Suprapubic skin (tissue), 4 donors: ENCODE measurements at regions not wholly inside any gene's neighbourhood (a gene's known extent, or its start where the extent isn't known, plus 50 kb on each side); places are given as distances from the start of the nearest gene placed in this dataset.
"Not testable (repeated sequence)": the region's sequence is repeated elsewhere in the genome, so short reads cannot be mapped to it uniquely, and the experiment has no call there.

ENCODE experiments used
- DNase-seq, 2 donors: peaks; one replicate each; pipeline ENCODE4 v3.0.0-alpha.2; 2019; ENCODE audit warnings: low spot score in 2 of 2
- H3K27ac ChIP-seq: fragments of 200-600 bp; sonication (generic); one replicate; pipeline ENCODE4 v1.5.1; 2019
- H3K27me3 ChIP-seq: fragments of 200-600 bp; sonication (generic); one replicate; pipeline ENCODE4 v1.5.1; 2019
- H3K36me3 ChIP-seq: fragments of 200-600 bp; sonication (generic); one replicate; pipeline ENCODE4 v1.5.1; 2019
- H3K4me1 ChIP-seq: fragments of 200-600 bp; sonication (generic); one replicate; pipeline ENCODE4 v1.5.1; 2019
- H3K4me3 ChIP-seq: fragments of 200-600 bp; sonication (generic); one replicate; pipeline ENCODE4 v1.5.1; 2019; ENCODE audit warnings: mild to moderate bottlenecking
- H3K9me3 ChIP-seq: fragments of 200-600 bp; sonication (generic); one replicate; pipeline ENCODE4 v1.5.1; 2019
- EP300 ChIP-seq: sonication (generic); formaldehyde crosslinking; IDR thresholded peaks from one replicate; pipeline ENCODE4 v1.6.1; 2017; ENCODE audit warnings: antibody characterized with exemption
- POLR2A ChIP-seq, 2 donors: fragments of 450-650 bp; IDR thresholded peaks; one replicate each; pipeline ENCODE4 v1.6.1; 2017; ENCODE audit warnings: antibody characterized with exemption in 2 of 2, mild to moderate bottlenecking in 2 of 2, moderate library complexity in 2 of 2
- POLR2AphosphoS5 ChIP-seq, 3 donors: sonication (generic); formaldehyde crosslinking; IDR thresholded peaks; one replicate each; pipeline ENCODE4 v1.6.1; 2017; ENCODE audit warnings: antibody characterized with exemption in 3 of 3
- WGBS: methylation state at CpG from one replicate; pipeline ENCODE4 v1.1.5; 2018; 5-methylcytosine and 5-hydroxymethylcytosine counted together
- TF ChIP-seq, protein P1 (sequence below), 2 donors: fragments of 200-600 bp in 1 of 2; fragments of 450-650 bp in 1 of 2; sonication (generic) in 1 of 2; IDR thresholded peaks; one replicate each; pipeline ENCODE4 v1.5.1; 2016 to 2019; ENCODE audit warnings: antibody characterized with exemption in 2 of 2, mild to moderate bottlenecking in 1 of 2, moderate library complexity in 1 of 2

DNA sequence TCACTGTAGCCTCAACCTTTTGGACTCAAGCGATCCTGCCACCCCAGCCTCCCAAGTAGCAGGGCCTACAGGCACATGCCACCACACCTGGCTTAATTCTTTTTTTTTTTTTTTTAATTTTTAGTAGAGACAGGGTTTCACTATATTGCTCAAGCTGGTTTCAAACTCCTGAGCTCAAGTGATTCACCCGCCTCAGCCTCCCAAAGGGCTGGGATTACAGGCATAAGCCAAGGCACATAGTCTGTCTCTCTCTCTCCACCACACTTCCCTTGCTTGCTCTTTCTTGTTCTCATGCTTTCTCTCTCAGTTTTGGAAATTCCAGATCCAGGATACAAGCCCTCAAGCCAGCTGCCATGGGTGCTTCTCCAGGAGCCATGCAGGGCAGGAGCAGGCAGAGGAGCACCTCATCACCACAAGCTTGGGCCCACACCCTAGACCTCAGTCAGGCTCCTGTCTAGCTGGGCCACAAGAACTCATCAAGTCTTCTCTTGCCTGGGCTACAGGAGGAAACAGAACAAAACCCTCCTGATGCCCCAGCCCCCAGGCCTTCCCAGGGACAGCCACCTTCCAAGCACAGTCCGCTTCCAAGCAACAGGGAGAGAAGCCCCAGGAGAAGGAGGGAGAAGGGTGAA lies 145.3 kb upstream of the LPP start:
- Histone ChIP-seq H3K9me3 (no peaks in the 10 kb centered on the region), H3K36me3 (no peaks in the 10 kb centered on the region), H3K4me3 (no peak overlapping the region), H3K27ac (no peak overlapping the region), H3K4me1 (peaks cover 6% of the 10 kb centered on the region), H3K27me3 (no peaks in the 10 kb centered on the region)
- TF ChIP-seq EP300 (no peak), POLR2AphosphoS5 (IDR thresholded peaks at IDR 0.05) (no peak), POLR2A (IDR thresholded peaks at IDR 0.05) (no peak)
- TF ChIP-seq, protein P1, sequence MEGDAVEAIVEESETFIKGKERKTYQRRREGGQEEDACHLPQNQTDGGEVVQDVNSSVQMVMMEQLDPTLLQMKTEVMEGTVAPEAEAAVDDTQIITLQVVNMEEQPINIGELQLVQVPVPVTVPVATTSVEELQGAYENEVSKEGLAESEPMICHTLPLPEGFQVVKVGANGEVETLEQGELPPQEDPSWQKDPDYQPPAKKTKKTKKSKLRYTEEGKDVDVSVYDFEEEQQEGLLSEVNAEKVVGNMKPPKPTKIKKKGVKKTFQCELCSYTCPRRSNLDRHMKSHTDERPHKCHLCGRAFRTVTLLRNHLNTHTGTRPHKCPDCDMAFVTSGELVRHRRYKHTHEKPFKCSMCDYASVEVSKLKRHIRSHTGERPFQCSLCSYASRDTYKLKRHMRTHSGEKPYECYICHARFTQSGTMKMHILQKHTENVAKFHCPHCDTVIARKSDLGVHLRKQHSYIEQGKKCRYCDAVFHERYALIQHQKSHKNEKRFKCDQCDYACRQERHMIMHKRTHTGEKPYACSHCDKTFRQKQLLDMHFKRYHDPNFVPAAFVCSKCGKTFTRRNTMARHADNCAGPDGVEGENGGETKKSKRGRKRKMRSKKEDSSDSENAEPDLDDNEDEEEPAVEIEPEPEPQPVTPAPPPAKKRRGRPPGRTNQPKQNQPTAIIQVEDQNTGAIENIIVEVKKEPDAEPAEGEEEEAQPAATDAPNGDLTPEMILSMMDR (IDR thresholded peaks at IDR 0.05), result no peak
- DNase-seq, result no peak
- WGBS, result 92% methylated on average over 3 of the region's 3 CpGs

DNA sequence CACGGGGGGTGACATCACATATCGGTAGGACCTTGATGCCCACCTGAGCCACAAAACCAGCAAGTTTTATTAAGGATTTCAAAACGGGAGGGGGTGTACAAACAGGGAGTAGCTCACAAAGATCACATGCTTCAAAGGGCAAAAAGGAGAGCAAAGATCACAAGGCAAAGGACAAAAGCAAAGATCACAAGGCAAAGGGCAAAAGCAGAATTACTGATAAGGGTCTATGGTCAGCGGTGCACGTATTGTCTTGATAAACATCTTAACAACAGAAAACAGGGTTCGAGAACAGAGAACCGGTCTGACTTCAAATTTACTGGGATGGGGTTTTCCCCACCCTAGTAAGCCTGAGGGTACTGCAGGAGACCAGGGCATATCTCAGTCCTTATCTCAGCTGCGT lies 143.5 kb upstream of the LPP start:
- Histone ChIP-seq H3K27ac (no peak overlapping the region), H3K4me1 (no peaks in the 10 kb centered on the region), H3K36me3 (no peaks in the 10 kb centered on the region), H3K4me3 (no peak overlapping the region), H3K27me3 (no peaks in the 10 kb centered on the region), H3K9me3 (no peaks in the 10 kb centered on the region)
- TF ChIP-seq EP300 (no peak), POLR2AphosphoS5 (IDR thresholded peaks at IDR 0.05) (no peak), POLR2A (IDR thresholded peaks at IDR 0.05) (no peak)
- TF ChIP-seq, protein P1 (IDR thresholded peaks at IDR 0.05), result no peak
- WGBS, result 84% methylated on average over 8 of the region's 8 CpGs
- no peak for DNase-seq

DNA sequence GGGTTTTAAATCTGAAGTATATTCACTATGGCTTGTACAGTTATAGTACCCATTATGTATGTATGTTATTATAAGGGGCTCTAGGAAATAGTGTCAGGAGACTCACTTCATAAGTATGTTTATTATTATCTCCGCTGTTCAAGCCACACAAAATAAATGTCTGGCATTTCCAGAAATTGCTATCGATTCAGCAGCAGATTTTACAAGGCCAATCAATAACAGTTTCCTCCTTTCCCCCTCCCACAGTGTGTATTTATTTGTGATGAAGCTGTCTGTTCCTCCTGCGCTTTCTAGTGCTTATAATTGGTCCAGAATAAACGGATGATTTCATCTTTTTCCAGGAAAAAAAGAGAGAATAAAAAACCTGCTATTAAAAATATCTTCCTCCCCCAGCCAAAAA lies 134.2 kb upstream of the LPP start:
- Histone ChIP-seq H3K27ac (no peak overlapping the region), H3K4me1 (no peaks in the 10 kb centered on the region), H3K4me3 (no peak overlapping the region), H3K27me3 (no peaks in the 10 kb centered on the region), H3K36me3 (no peaks in the 10 kb centered on the region), H3K9me3 (no peaks in the 10 kb centered on the region)
- TF ChIP-seq, protein P1 (IDR thresholded peaks at IDR 0.05), result no peak
- TF ChIP-seq EP300 (no peak), POLR2AphosphoS5 (IDR thresholded peaks at IDR 0.05) (no peak), POLR2A (IDR thresholded peaks at IDR 0.05) (no peak)
- DNase-seq, result no peak
- WGBS, result 81% methylated on average over 4 of the region's 4 CpGs

DNA sequence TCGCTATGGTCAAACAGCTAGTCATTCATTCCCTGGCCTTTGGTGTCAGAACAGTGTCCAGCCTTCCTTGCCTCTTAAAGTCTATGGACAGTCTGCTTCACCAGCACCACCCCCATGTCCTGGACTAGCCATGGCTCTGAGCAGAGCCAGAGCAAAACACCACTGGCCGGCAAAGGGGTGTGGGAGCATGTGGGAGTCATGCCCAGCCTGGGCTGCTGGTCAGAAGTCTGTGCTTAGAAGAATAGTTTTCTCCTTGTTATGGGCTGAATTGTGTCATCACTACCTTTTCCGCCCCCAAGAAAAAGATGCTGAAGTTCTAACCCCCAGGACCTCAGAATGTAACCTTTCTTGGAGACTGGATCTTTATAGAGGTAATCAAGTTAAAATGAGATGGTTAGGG lies 132.9 kb upstream of the LPP start:
- Histone ChIP-seq H3K4me1 (no peaks in the 10 kb centered on the region), H3K4me3 (no peak overlapping the region), H3K36me3 (no peaks in the 10 kb centered on the region), H3K27ac (no peak overlapping the region), H3K9me3 (no peaks in the 10 kb centered on the region), H3K27me3 (no peaks in the 10 kb centered on the region)
- no peak for DNase-seq
- 87% methylated on average over 3 of the region's 3 CpGs for WGBS
- TF ChIP-seq, protein P1 (IDR thresholded peaks at IDR 0.05), result no peak
- TF ChIP-seq EP300 (no peak), POLR2AphosphoS5 (IDR thresholded peaks at IDR 0.05) (no peak), POLR2A (IDR thresholded peaks at IDR 0.05) (no peak)

DNA sequence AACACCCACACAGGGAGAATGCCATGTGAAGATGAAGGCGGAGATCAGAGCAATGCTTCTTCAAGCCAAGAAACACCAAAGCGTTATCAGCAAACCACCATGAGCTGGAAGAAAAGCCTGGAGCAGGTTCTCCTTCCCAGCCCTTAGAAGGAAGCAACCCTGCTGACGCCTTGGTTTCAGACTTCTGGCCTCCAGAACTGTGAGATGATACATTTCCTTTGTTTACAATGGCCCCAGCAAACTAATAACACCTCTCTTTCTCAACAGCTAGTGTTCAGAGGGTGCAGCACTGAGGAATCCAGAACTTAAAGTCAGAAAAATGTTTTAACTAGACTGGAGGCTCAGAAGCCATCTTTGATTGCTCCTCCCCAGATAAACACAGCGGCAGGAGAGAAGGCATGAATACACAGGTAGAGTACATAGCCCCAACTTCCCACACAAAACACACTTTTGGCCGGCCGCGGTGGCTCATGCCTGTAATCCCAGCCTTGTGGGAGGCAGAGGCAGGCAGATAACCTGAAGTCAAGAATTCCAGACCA lies 132.4 kb upstream of the LPP start:
- no peaks in the 10 kb centered on the region for H3K9me3 ChIP-seq
- H3K27ac ChIP-seq, result no peak overlapping the region
- WGBS, result 70% methylated on average over 7 of the region's 7 CpGs
- no peak for DNase-seq
- H3K4me1 ChIP-seq, result no peaks in the 10 kb centered on the region
- no peak for TF ChIP-seq POLR2A (IDR thresholded peaks at IDR 0.05)
- no peak for TF ChIP-seq EP300
- TF ChIP-seq, protein P1 (IDR thresholded peaks at IDR 0.05), result no peak
- no peak for TF ChIP-seq POLR2AphosphoS5 (IDR thresholded peaks at IDR 0.05)
- no peaks in the 10 kb centered on the region for H3K27me3 ChIP-seq
- H3K4me3 ChIP-seq, result no peak overlapping the region
- no peaks in the 10 kb centered on the region for H3K36me3 ChIP-seq

DNA sequence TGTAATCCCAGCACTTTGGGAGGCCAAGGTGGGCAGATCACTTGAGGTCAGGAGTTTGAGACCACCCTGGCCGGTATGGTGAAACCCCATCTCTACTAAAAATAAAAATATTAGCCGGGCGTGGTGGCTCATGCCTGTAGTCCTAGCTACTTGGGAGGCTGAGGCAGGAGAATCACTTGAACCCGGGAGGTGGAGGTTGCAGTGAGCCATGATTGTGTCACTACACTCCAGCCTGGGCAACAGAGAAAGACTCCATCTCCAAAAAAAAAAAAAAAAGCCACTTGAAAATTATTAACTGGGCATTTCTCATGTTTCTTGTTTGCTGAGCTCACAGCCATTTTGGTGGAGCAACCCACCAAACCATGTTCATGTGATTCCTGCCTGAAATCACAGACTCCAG lies 131.1 kb upstream of the LPP start:
- H3K27me3 ChIP-seq, DNase-seq, H3K4me3 ChIP-seq, H3K27ac ChIP-seq, H3K36me3 ChIP-seq, H3K9me3 ChIP-seq, H3K4me1 ChIP-seq: not testable (repeated sequence)
- 88% methylated on average over 4 of the region's 4 CpGs for WGBS
